SK-N-SH (cell line): ENCODE measurements at regions not wholly inside any gene's neighbourhood (a gene's known extent, or its start where the extent isn't known, plus 50 kb on each side); places are given as distances from the start of the nearest gene placed in this dataset.
A peak's percentile ranks its signal among the peaks of the same experiment; 100 is the strongest.

Source experiments
- CTCF ChIA-PET: fragments of 300-600, 350-600 bp; formaldehyde crosslinking; extraction: SDS; loops from one replicate; lab custom pipeline; 2021; lab: Yijun Ruan, JAX
- POLR2A ChIA-PET: fragments of 350-600 bp; sonication (Branson Sonifier 250); formaldehyde crosslinking; extraction: SDS; loops from one replicate; lab custom pipeline; 2020; ENCODE audit warnings: antibody characterized with exemption, inconsistent platforms; lab: Yijun Ruan, JAX
- DNase-seq: peaks from one replicate; pipeline ENCODE4 v3.0.0; 2012
- H2AFZ ChIP-seq: fragments of 200-600 bp; sonication (generic); 2 replicates; pipeline ENCODE4 v1.8.1; 2016; ENCODE audit warnings: antibody characterized with exemption, mild to moderate bottlenecking, low read depth
- H3F3A ChIP-seq: fragments of 200-600 bp; sonication (generic); replicated peaks from 2 replicates; pipeline ENCODE3; 2016; ENCODE audit warnings: antibody characterized with exemption, mild to moderate bottlenecking; ENCODE audit not compliant: insufficient read depth
- H3K27ac ChIP-seq, 2 experiments: fragments of 200-500 bp in 1 of 2; fragments of 200-600 bp in 1 of 2; sonication (Bioruptor generic) in 1 of 2; sonication (generic), shearing (Covaris generic) in 1 of 2; 2 replicates each; pipeline versions ENCODE4 v1.5.1 to v1.6.1; 2014 to 2016; ENCODE audit warnings: low read depth in 2 of 2, inconsistent platforms in 1 of 2, low read length in 1 of 2, mild to moderate bottlenecking in 1 of 2, mixed read lengths in 1 of 2
- H3K27me3 ChIP-seq: fragments of 200-600 bp; sonication (generic), shearing (Covaris generic); 2 replicates; pipeline ENCODE4 v1.6.1; 2016; ENCODE audit warnings: mixed run types; ENCODE audit not compliant: insufficient read depth
- H3K36me3 ChIP-seq, 2 experiments: fragments of 200-500 bp in 1 of 2; fragments of 200-600 bp in 1 of 2; sonication (Bioruptor generic) in 1 of 2; sonication (generic) in 1 of 2; replicated peaks in 1 of 2; 2 replicates each; pipeline versions ENCODE3 to v1.5.1; 2014 to 2016; ENCODE audit warnings: low read length in 1 of 2, mild to moderate bottlenecking in 1 of 2; ENCODE audit not compliant: insufficient read depth in 2 of 2, control insufficient read depth in 1 of 2
- H3K4me1 ChIP-seq, 2 experiments: fragments of 200-500 bp in 1 of 2; fragments of 200-600 bp in 1 of 2; sonication (Bioruptor generic) in 1 of 2; sonication (generic), shearing (Covaris generic) in 1 of 2; 2 replicates each; pipeline versions ENCODE4 v1.5.1 to v1.6.1; 2014 to 2016; ENCODE audit warnings: low read depth in 1 of 2, low read length in 1 of 2, mixed run types in 1 of 2; ENCODE audit not compliant: insufficient read depth in 2 of 2, control insufficient read depth in 1 of 2
- H3K4me2 ChIP-seq: fragments of 200-600 bp; sonication (generic), shearing (Covaris generic); 2 replicates; pipeline ENCODE4 v1.6.1; 2017; ENCODE audit warnings: mixed run types
- H3K4me3 ChIP-seq, 2 experiments: fragments of 200-500 bp in 1 of 2; fragments of 200-600 bp in 1 of 2; sonication (Bioruptor generic) in 1 of 2; sonication (generic), shearing (Covaris generic) in 1 of 2; 2 replicates each; pipeline versions ENCODE4 v1.5.1 to v1.8.1; 2014 to 2016; ENCODE audit warnings: low read depth in 2 of 2, inconsistent platforms in 1 of 2, low read length in 1 of 2, mild to moderate bottlenecking in 1 of 2, mixed read lengths in 1 of 2, moderate library complexity in 1 of 2
- H3K79me2 ChIP-seq: fragments of 200-600 bp; sonication (generic); 2 replicates; pipeline ENCODE4 v1.8.1; 2017; ENCODE audit warnings: mild to moderate bottlenecking; ENCODE audit not compliant: insufficient read depth
- H3K9ac ChIP-seq: fragments of 200-600 bp; sonication (generic); 2 replicates; pipeline ENCODE4 v1.6.1; 2017; ENCODE audit warnings: mixed run types
- H3K9me2 ChIP-seq: fragments of 200-600 bp; sonication (generic); 2 replicates; pipeline ENCODE4 v1.6.1; 2017; ENCODE audit warnings: mixed run types
- H3K9me3 ChIP-seq: fragments of 200-600 bp; sonication (generic); 2 replicates; pipeline ENCODE4 v1.6.1; 2017; ENCODE audit warnings: mixed run types, mild to moderate bottlenecking, moderate library complexity
- H4K20me1 ChIP-seq: fragments of 200-600 bp; sonication (generic); 2 replicates; pipeline ENCODE4 v1.6.1; 2017; ENCODE audit warnings: mild to moderate bottlenecking, mixed run types; ENCODE audit not compliant: insufficient read depth
- CHD2 ChIP-seq: fragments of 150-350 bp; IDR thresholded peaks from 2 replicates; pipeline ENCODE4 v1.6.1; 2018; ENCODE audit warnings: low read length; ENCODE audit not compliant: partially characterized antibody
- CTCF ChIP-seq: fragments of 200-600 bp; sonication (generic); IDR thresholded peaks from 2 replicates; pipeline ENCODE4 v1.6.1; 2017; ENCODE audit warnings: antibody characterized with exemption, mild to moderate bottlenecking, moderate library complexity
- FOSL2 ChIP-seq: IDR thresholded peaks from 2 replicates; pipeline ENCODE4 v1.4.0; 2012; ENCODE audit warnings: low read depth, mild to moderate bottlenecking, moderate library complexity, borderline replicate concordance
- FOXJ3 ChIP-seq: sonication (generic); formaldehyde crosslinking; IDR thresholded peaks from 2 replicates; pipeline ENCODE4 v1.5.1; 2020; ENCODE audit warnings: mild to moderate bottlenecking, missing genetic modification reagents
- FOXM1 ChIP-seq: IDR thresholded peaks from 2 replicates; pipeline ENCODE4 v1.4.0; 2012; ENCODE audit warnings: low read depth, mild to moderate bottlenecking
- GABPA ChIP-seq: IDR thresholded peaks from 2 replicates; pipeline ENCODE4 v1.4.0; 2012; ENCODE audit warnings: low read depth, mild to moderate bottlenecking
- GATA2 ChIP-seq: sonication (generic); formaldehyde crosslinking; IDR thresholded peaks from 2 replicates; pipeline ENCODE4 v1.5.0; 2020; ENCODE audit warnings: mild to moderate bottlenecking, missing genetic modification reagents
- MEF2A ChIP-seq: IDR thresholded peaks from 2 replicates; pipeline ENCODE4 v1.4.0; 2012; ENCODE audit warnings: low read depth, borderline replicate concordance
- RAD21 ChIP-seq: IDR thresholded peaks from 2 replicates; pipeline ENCODE4 v1.6.1; 2012; ENCODE audit warnings: mild to moderate bottlenecking, low read length
- RCOR1 ChIP-seq: fragments of 150-350 bp; IDR thresholded peaks from 2 replicates; pipeline ENCODE4 v1.6.1; 2017; ENCODE audit warnings: antibody characterized with exemption, low read length
- TAF1 ChIP-seq: IDR thresholded peaks from 2 replicates; pipeline ENCODE4 v1.6.1; 2012; ENCODE audit warnings: low read depth, mild to moderate bottlenecking, low read length, moderate library complexity, borderline replicate concordance
- TCF12 ChIP-seq: IDR thresholded peaks from 2 replicates; pipeline ENCODE4 v1.4.0; 2012
- WGBS: methylation state at CpG from one replicate; pipeline ENCODE4 v1.1.6; 2017; ENCODE audit warnings: low lambda C conversion rate; 5-methylcytosine and 5-hydroxymethylcytosine counted together
- TF ChIP-seq, protein P1 (sequence below): IDR thresholded peaks from 2 replicates; pipeline ENCODE4 v1.4.0; 2012; ENCODE audit warnings: low read depth, borderline replicate concordance
- TF ChIP-seq, protein P2 (sequence below): IDR thresholded peaks from 2 replicates; pipeline ENCODE4; 2012

DNA sequence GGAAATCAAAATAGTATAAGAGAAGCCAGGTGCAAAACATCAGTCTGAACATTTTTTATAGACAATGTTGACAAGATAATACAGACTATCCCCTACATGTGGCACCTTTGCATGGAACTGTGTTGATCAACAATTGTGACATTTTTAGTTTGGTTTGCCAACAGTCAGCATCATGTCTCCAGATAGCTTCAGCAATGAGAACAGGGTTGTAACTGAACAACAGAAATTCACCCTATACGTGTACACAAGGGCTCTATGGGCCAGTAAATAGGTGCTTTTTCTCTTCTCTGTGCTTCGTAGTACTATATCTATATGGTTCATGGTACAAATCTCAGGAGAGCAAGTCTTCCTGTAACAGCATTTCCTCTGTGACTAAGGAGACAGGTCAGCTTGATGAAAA lies 310.4 kb downstream of the ATXN7L3B start (continued):
- TF ChIP-seq FOXM1 (no peak), FOXJ3 (no peak), RCOR1 (no peak), CHD2 (no peak)
- TF ChIP-seq, protein P1, sequence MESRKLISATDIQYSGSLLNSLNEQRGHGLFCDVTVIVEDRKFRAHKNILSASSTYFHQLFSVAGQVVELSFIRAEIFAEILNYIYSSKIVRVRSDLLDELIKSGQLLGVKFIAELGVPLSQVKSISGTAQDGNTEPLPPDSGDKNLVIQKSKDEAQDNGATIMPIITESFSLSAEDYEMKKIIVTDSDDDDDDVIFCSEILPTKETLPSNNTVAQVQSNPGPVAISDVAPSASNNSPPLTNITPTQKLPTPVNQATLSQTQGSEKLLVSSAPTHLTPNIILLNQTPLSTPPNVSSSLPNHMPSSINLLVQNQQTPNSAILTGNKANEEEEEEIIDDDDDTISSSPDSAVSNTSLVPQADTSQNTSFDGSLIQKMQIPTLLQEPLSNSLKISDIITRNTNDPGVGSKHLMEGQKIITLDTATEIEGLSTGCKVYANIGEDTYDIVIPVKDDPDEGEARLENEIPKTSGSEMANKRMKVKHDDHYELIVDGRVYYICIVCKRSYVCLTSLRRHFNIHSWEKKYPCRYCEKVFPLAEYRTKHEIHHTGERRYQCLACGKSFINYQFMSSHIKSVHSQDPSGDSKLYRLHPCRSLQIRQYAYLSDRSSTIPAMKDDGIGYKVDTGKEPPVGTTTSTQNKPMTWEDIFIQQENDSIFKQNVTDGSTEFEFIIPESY: no peak

DNA sequence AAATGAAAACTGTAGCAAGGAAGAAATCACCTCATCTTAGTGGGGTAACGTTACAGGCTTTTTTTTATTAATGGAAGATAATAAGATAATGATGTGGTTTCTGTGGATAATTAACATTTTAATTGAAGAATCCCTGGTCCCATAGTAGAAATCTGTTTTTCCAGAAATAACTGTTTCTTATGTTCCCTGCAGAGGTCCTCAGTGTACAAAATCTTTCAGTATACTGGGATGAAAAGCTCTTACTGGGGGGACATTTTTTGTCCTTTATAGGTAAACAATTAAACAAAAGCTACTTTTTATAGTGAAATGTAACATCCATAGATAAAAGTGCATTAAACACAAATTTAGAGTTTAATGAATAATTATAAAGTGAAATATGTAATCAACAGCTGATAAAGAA lies 312.2 kb downstream of the ATXN7L3B start:
- Histone ChIP-seq H3K79me2 (no peaks in the 10 kb centered on the region), H3F3A (no peaks in the 10 kb centered on the region), H3K4me1 (no peaks in the 10 kb centered on the region), H3K27ac (no peak overlapping the region), H3K4me3 (no peak overlapping the region), H4K20me1 (no peaks in the 10 kb centered on the region), H2AFZ (no peak overlapping the region), H3K36me3 (no peaks in the 10 kb centered on the region), H3K9ac (no peak overlapping the region), H3K4me2 (no peak overlapping the region), H3K9me3 (no peaks in the 10 kb centered on the region), H3K9me2 (no peaks in the 10 kb centered on the region), H3K27me3 (no peaks in the 10 kb centered on the region)
- ChIA-PET CTCF (interaction anchor here (1.8 kb wide), 1 partner anchor 9 kb away, joined by 5 read pairs; no protein-coding TSS in a partner anchor), POLR2A (no interaction called here)
- DNase-seq: no peak
- 8% methylated on average over 1 of the region's 1 CpG for WGBS
- TF ChIP-seq GATA2 (no peak), CTCF (peak; percentile 46)

- H4K20me1 ChIP-seq: no peaks in the 10 kb centered on the region
- CTCF ChIA-PET: no interaction called here
- POLR2A ChIA-PET: no interaction called here
Measured at GRCh38 chr12:74871817-74872216, 334.2 kb downstream of the ATXN7L3B start.

More at GRCh38 chr12:74871817-74872216, 334.2 kb downstream of the ATXN7L3B start:
- Histone ChIP-seq H3K36me3 (no peaks in the 10 kb centered on the region), H3K27ac (no peak overlapping the region), H3K4me3 (no peak overlapping the region), H3K9me2 (no peaks in the 10 kb centered on the region), H3K9ac (no peak overlapping the region), H3K4me1 (no peaks in the 10 kb centered on the region), H3K27me3 (no peaks in the 10 kb centered on the region), H3K4me2 (no peak overlapping the region), H3F3A (no peaks in the 10 kb centered on the region), H3K79me2 (no peaks in the 10 kb centered on the region), H3K9me3 (no peaks in the 10 kb centered on the region), H2AFZ (no peak overlapping the region)
- DNase-seq: no peak
- TF ChIP-seq MEF2A (no peak), TAF1 (no peak), FOSL2 (no peak), GABPA (no peak), TCF12 (no peak), RAD21 (no peak)
- TF ChIP-seq, protein P2, sequence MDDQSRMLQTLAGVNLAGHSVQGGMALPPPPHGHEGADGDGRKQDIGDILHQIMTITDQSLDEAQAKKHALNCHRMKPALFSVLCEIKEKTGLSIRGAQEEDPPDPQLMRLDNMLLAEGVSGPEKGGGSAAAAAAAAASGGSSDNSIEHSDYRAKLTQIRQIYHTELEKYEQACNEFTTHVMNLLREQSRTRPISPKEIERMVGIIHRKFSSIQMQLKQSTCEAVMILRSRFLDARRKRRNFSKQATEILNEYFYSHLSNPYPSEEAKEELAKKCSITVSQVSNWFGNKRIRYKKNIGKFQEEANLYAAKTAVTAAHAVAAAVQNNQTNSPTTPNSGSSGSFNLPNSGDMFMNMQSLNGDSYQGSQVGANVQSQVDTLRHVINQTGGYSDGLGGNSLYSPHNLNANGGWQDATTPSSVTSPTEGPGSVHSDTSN: no peak
